ENCODE measurements at regions not wholly inside any gene's neighbourhood (a gene's known extent, or its start where the extent isn't known, plus 50 kb on each side); places are given as distances from the start of the nearest gene placed in this dataset.

DNA sequence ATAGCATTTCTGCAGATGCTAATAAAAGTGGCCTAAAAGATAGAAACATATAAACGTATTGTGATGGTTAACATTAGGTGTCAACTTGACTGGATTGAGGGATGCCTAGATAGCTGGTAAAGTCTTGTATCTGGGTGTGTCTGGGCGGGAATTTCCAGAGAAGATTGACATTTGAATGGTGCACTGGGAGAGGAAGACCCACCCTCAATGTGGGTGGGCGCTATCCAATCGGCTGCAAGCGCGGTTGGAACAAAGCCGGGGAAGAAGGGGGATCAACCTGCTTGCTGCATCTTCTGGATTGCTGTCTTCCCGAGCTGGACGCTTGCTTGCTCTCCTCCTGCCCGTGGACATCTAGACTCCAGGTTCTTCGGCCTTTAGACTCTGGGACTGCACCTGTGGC is 114.0 kb upstream of the ZNF644 start:
- TF ChIP-seq, protein P1, sequence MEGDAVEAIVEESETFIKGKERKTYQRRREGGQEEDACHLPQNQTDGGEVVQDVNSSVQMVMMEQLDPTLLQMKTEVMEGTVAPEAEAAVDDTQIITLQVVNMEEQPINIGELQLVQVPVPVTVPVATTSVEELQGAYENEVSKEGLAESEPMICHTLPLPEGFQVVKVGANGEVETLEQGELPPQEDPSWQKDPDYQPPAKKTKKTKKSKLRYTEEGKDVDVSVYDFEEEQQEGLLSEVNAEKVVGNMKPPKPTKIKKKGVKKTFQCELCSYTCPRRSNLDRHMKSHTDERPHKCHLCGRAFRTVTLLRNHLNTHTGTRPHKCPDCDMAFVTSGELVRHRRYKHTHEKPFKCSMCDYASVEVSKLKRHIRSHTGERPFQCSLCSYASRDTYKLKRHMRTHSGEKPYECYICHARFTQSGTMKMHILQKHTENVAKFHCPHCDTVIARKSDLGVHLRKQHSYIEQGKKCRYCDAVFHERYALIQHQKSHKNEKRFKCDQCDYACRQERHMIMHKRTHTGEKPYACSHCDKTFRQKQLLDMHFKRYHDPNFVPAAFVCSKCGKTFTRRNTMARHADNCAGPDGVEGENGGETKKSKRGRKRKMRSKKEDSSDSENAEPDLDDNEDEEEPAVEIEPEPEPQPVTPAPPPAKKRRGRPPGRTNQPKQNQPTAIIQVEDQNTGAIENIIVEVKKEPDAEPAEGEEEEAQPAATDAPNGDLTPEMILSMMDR (IDR thresholded peaks at IDR 0.05 in 2 of 3, conservative IDR thresholded peaks at IDR 0.05 in 1 of 3; ENCODE audit: borderline replicate concordance in 1 of 3, insufficient read depth in 1 of 3, low read depth in 2 of 3, low read length in 2 of 3): no peak
- TF ChIP-seq YY1 (IDR thresholded peaks at IDR 0.05; ENCODE audit: extremely low read depth, insufficient replicate concordance, low read depth, low read length) (no peak), ZNF274 (IDR thresholded peaks at IDR 0.05; ENCODE audit: low read depth, low read length) (no peak), POLR2AphosphoS5 (IDR thresholded peaks at IDR 0.05; ENCODE audit: low read depth, low read length) (no peak), ZFX (IDR thresholded peaks at IDR 0.05) (no peak), POLR2A (IDR thresholded peaks at IDR 0.05; ENCODE audit: borderline replicate concordance, extremely low read depth, insufficient read depth, insufficient read length) (no peak)
- TF ChIP-seq, protein P2, sequence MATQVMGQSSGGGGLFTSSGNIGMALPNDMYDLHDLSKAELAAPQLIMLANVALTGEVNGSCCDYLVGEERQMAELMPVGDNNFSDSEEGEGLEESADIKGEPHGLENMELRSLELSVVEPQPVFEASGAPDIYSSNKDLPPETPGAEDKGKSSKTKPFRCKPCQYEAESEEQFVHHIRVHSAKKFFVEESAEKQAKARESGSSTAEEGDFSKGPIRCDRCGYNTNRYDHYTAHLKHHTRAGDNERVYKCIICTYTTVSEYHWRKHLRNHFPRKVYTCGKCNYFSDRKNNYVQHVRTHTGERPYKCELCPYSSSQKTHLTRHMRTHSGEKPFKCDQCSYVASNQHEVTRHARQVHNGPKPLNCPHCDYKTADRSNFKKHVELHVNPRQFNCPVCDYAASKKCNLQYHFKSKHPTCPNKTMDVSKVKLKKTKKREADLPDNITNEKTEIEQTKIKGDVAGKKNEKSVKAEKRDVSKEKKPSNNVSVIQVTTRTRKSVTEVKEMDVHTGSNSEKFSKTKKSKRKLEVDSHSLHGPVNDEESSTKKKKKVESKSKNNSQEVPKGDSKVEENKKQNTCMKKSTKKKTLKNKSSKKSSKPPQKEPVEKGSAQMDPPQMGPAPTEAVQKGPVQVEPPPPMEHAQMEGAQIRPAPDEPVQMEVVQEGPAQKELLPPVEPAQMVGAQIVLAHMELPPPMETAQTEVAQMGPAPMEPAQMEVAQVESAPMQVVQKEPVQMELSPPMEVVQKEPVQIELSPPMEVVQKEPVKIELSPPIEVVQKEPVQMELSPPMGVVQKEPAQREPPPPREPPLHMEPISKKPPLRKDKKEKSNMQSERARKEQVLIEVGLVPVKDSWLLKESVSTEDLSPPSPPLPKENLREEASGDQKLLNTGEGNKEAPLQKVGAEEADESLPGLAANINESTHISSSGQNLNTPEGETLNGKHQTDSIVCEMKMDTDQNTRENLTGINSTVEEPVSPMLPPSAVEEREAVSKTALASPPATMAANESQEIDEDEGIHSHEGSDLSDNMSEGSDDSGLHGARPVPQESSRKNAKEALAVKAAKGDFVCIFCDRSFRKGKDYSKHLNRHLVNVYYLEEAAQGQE (IDR thresholded peaks at IDR 0.05; ENCODE audit: low read depth): no peak
